ENCODE measurements at regions not wholly inside any gene's neighbourhood (a gene's known extent, or its start where the extent isn't known, plus 50 kb on each side); places are given as distances from the start of the nearest gene placed in this dataset.

- TF ChIP-seq EZH2phosphoT487 (IDR thresholded peaks at IDR 0.05; ENCODE audit: borderline replicate concordance, low read length) = no peak
- TF ChIP-seq, protein P1, sequence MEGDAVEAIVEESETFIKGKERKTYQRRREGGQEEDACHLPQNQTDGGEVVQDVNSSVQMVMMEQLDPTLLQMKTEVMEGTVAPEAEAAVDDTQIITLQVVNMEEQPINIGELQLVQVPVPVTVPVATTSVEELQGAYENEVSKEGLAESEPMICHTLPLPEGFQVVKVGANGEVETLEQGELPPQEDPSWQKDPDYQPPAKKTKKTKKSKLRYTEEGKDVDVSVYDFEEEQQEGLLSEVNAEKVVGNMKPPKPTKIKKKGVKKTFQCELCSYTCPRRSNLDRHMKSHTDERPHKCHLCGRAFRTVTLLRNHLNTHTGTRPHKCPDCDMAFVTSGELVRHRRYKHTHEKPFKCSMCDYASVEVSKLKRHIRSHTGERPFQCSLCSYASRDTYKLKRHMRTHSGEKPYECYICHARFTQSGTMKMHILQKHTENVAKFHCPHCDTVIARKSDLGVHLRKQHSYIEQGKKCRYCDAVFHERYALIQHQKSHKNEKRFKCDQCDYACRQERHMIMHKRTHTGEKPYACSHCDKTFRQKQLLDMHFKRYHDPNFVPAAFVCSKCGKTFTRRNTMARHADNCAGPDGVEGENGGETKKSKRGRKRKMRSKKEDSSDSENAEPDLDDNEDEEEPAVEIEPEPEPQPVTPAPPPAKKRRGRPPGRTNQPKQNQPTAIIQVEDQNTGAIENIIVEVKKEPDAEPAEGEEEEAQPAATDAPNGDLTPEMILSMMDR (IDR thresholded peaks at IDR 0.05; ENCODE audit: low read depth, low read length, poor library complexity, severe bottlenecking) = no peak
Observed at GRCh38 chr13:68410007-68410406, 1179.9 kb upstream of the PCDH9 start.

Measured in DOHH2 (cell line).